Stimulated activated naive CD4-positive, alpha-beta T cell (primary cell): ENCODE measurements at regions not wholly inside any gene's neighbourhood (a gene's known extent, or its start where the extent isn't known, plus 50 kb on each side); places are given as distances from the start of the nearest gene placed in this dataset.
"Not testable (repeated sequence)": the region's sequence is repeated elsewhere in the genome, so short reads cannot be mapped to it uniquely, and the experiment has no call there.

Experiments used
- DNase-seq, 6 experiments: peaks; one replicate each; lab custom pipeline; 2025; lab: John Stamatoyannopoulos, UW

DNA sequence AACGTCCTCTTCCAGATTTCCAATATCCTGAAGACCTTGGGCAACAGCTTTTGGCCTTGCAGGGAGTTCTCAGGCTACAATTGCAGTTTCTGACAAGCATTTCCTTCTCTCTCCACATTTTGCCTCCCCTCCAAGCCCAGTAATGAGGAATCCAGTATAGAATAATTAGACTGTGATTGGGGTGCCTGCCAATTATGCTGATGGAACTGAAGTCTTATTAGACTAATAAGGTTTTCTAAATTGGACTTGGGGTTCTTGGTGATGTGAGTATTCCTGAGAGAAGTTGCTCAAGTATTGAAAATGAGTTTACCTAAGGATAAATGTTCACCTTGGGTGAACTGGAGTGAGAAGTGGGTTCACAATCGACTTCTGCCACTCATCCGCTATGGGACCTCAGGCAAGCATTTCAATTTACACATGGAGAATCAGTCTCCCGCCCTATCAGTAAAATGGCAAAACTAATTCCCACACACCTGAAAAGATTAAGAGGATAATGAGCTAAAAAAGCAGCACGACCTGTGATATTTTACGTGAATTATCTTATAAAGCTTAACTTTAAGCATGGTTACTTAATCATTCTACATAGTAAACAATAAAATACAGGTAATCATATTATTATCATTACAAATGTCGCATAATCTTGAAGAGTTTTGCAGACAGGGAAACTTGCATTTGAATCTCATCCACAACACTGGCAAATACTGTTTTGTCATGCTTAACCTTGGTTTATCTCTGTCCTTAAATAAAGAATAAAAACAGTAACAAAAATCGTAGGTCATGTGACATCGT lies 628.0 kb downstream of the TMEM114 start:
- DNase-seq: no peak

DNA sequence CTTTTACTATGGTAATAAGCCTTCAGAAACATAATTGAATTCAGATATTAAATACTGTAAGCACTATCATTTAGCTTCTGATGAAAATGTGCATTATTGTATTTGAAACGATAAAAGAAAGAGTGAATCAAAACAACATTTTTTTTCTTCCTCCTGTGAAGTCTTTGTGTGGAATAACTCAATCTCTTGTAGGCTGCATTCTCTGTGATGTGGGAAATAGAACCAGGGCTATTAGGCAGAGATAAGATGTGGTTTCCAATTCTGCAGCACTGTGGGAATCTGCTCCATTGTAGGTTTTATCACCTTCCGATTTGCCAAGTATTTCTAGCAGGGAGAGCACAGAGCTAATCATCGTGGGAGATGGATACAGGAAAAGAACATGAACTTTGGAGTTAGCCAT lies 624.5 kb downstream of the RBFOX1 start:
- no peak for DNase-seq

DNA sequence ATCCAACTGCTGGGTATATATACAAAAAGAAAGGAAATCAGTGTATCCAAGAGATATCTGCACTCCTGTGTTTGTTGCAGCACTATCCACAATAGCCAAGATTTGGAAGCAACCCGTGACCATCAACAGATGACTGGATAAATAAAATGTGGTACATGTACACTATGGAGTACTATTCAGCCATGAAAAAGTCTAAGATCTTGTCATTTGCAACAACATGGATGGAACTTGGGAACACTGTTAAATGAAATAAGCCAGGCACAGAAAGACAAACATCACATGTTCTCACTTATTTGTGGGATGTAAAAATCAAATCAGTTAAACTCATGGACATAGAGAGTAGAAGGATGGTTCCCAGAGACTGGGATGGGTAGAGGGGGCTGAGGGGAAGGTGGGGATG lies 620.7 kb downstream of the RBFOX1 start:
- no peak for DNase-seq

DNA sequence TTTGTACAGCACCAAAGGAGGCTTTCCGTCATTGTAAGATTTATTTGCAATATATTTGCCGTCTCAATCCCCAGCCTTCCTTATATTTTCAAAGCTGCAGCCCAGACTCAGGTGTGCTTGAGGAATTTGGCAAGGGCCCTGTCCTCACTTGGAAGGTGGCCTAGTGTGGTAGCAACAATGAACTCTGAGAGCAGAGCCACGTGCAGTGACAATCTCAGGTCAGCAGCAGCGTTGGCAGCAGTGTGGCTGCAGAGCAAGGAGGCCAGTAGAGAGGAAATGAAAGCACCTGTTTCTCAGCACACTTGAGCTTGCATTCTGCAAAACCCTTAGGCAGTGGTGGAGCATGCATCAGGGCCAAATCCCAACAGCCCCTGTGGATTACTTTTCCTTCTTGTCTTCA lies 613.5 kb downstream of the RBFOX1 start:
- DNase-seq: no peak

DNA sequence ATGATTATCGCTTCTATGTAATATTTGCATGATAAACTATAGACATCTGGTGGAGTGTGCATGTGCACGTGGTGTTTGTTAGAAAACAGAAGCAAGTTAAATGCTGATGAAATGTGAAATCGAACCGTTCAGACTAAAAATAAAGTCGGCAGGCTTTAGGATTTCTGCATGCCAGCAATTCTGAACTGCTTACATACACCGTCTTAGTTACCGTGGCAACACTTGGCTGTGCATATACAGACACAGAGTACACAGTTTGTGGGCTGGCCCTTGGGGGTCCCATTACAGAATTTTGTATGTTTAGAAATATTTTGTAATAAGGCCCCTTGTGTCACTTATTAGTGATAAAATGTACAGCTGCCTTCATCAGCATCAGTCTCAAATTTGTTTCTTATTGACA lies 605.5 kb downstream of the RBFOX1 start:
- DNase-seq: no peak

DNA sequence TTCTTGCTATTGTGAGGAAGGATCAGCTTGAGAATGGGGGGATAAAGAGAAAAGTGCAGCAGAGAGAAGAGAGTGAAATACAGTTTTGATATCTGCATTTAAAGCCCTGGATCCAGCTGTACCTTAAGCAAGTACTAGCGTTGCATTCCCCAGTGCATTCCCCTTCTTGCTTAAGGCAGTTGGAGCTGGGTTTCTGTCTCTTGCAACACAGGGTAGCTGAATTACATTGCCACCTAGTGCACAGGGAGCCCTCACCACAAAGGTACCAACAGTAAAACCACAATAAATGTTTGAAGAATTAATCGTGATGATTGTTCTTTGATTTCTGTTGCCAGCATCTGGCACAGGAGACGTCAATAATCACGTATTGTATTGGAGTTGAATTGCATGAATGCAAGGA lies 588.7 kb downstream of the RBFOX1 start:
- DNase-seq: no peak

DNA sequence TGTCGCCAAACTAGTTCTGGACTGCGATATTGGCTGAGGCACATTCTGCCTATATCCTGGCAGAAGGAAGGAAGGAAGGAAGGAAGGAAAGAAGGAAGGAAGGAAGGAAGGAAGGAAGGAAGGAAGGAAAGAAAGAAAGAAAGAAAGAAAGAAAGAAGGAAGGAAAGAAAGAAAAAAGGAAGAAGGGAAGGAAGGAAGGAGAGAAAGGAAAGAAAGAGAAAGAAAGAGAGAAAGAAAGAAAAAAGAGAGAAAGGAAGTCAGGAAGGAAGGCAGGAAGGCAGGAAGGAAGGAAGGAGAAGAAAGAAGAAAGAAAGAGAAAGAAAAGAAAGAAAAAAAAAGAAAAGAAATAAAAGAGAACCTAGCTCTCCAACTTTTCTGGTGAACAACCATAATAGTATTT lies 587.1 kb downstream of the RBFOX1 start:
- DNase-seq: no peak

DNA sequence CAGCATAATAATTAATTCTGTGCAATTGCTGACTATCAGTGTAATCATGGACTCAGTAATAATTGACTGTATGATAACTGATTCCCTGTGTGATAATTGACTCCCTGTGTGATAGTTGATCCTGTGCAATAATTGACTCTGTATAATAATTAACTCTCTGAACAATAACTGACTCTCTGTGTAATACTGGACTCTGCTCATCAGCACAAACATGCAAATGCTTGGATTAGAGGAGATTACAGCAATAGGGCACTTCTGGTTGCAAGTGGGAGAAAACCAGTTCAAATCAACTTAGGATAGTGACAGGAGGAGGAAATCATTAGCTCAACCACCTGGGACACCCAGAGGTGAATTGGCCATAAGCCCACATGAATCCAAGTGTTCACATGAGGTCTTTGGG lies 582.1 kb downstream of the RBFOX1 start:
- no peak for DNase-seq

DNA sequence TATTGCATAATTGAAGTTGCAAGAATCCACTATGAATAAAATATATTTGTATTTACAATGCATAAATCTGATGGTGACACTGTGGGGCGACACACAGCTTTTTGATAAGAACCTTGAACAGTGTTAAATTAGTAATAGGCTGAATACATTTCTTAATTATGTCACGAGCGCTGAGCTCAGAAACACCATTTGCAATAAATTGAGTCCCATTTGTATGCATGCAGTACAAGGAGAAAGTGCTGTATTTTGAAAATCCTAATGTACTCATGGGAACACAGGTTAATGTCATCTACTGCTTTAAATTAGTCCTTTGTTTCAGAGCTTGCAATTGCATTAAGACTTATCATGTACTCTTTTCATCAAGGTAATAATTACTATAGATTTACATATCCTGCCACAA lies 579.5 kb downstream of the RBFOX1 start:
- DNase-seq: no peak

DNA sequence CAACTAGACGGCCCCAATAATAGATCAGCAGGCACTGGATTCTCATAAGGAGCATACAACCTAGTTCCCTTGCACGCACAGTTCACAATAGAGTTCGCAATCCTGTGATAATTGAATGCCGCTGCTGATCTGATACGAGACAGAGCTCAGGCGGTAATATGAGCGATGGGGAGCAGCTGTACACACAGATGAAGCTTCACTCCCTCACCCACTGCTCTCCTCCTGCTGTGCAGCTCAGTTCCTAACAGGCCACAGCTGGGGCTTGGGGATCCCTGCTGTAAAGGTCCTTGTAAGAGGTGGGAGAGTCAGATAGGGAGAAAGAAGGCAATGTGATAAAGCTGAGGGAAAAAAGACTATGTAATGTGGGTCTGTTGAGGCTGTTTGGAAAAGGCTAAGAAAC lies 577.5 kb downstream of the RBFOX1 start:
- DNase-seq: no peak

DNA sequence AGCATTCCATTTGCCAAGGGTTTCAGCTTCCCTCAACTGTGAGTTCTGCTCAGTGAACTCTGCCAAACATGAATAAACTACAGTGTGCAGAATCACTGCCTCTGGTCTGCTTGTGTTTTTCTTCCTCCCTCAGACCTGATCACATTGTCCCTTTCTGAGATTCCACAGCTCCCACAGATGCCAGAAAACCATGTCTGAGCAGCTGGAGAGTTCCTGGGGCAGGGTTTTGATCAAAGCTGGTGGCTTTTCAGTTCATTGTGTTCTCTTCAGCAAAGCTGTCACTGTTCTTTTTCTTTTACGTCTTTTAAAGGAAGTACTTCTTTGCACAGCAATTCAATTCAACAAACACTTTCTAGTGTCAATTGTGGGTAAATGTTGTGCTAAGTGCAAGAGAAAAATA lies 555.8 kb downstream of the RBFOX1 start:
- no peak for DNase-seq

DNA sequence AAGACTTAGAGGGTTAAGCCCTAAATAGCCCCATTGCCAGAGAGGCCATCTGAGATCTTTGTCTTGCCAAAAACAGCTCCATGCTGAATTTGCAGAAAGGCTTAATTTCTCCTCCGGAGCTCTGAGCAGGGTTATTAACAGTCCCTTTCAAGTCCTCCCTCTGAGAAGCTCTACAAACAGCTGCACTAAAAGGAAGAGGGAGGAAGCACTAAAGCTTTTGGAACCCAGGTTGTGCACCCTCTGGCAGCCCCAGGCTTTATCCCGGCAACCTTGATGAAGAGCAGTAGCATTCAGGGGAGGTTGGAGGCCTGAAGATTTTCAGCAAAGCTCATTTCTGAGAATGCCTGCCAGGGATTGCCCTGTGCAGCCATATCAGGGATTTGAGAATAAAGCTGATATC lies 554.7 kb downstream of the RBFOX1 start:
- DNase-seq: no peak

DNA sequence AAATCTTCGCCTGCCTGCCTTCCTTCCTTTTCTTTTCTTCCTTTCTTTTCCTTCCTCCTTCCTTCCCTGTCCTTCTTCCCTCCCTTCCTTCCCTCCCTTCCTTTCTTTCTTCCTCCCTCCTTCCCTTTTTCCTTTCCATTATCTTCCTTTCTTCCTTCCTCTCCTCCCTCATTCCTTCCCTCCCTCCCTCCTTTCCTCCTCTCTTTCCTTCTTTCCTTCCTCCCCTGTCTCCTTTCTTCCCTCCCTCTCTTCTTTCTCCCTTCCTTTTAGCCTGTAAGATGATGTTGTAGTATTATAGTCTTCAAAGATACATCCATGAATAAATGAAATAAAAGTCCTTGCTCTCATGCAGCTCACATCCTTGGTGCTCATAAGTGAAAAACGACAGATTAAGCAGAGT lies 539.3 kb downstream of the RBFOX1 start:
- no peak for DNase-seq

DNA sequence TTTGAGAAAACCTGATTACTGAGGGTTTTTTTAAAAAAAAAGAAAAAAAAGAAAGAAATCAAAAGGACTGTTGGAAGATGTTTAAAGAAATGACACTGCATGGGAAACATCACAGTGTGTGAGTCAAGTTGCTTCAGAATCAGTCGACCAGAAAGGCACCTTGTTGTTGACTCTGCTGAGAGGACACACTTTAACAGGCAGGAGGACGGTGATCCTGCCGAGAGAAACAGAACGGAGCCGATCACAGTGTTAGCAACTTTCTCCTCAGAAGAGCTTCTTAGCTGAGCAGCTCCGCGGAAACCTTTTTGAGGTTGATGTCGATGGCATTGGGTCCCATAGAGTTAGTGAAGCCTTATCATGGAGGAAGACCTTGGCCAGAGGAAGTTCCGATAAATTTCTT lies 538.7 kb downstream of the RBFOX1 start:
- DNase-seq: no peak

DNA sequence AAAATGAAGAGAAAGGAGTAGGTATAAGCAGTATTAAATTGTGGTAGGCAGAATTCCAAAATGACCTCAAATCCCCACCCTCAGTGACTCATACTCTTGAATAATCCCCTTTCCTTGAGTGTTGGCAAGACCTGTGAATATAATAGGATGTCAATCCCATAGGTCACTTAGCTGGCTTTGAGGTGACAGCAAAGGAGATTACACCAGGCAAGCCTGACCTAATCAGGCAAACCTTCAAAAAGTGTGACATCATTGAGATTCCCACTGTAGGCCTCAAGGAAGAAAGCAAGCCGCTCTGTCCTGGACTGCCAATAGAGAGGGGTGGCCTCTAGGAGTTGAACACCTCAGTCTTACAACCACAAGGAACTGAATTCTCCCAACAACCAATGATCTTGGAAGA lies 535.2 kb downstream of the RBFOX1 start:
- no peak for DNase-seq

DNA sequence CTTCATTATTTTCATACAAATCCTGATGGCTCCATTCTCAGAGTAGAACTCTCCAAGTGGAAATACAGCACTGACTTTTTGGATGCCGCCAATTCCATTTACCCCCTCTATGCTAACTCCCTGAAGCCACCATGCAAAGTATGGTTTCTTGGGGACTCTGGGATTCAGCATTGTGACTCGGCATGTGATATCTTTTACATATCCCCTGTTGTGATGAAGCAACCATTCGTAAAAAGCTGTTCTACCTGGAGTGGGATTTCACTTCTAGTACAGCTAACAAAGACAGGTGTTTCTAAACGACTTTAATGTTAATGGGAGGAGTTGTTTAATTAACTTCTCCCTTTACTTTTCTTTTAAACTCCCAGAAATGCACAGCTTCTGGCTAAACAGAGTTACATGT lies 533.5 kb downstream of the RBFOX1 start:
- no peak for DNase-seq

DNA sequence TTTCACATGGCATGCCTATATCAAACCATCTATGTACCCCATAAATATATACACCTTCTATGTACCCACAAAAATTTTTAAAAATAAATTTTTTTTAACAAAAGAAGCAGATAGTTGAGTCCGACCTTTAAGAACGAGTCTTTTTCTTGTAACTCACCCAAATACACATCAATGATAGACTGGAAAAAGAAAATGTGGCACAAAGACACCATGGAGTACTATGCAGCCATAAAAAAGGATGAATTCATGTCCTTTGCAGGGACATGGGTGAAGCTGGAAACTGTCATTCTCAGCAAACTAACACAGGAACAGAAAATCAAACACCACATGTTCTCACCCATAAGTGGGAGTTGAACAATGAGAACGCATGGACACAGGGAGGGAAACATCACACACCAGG lies 532.7 kb downstream of the RBFOX1 start:
- not testable (repeated sequence) for DNase-seq

DNA sequence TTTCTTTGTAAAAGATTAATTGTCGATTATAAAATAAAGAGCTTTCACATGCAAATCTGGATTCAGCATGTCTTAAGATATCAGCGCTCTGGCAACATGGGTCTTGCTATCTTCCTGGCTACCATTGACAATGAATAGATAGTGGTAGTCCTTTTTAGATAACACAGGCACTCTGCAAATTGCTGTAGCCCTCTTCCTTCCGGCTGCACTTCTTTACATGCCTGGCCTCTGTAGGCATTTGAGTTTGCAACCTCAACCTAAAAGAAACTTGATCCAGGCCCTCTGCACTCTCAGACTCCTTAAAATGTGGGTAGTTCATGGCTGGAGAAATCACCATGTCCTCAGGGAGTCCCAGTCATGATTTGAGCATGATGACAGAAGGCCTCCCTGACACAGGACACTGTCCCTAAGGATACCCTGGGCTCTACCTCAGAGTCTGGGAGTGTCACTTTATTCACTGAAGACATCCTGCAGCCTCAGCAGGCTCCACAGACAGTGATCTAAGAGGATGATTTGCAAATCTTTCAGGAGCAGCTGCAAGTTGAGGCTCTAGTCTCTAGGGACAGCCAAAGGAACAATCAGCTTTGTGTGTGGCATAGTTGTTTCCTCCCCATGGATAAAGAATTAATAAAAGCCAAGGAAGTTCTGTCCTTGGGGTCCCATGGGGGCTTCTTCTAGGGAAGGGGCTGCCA lies 529.4 kb downstream of the RBFOX1 start:
- no peak for DNase-seq

DNA sequence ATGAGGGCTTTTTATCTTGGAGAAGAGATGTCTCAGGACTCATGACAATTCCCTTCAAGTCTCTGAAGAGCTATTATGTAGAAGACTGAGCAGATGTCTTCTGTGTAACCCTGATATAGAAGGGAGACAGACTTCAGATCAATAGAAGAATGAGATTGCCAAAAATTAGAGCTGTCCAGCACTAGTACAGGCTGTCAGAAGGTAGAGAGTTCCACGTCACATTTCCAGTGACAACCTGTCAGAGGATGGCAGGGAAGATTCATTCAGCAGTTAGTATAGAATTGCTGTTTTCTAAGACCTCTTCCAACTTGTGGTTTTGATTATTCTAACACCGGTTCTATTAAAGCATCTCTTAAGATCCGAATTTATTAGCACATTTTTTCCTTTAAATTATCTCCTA lies 520.6 kb downstream of the RBFOX1 start:
- DNase-seq: no peak

DNA sequence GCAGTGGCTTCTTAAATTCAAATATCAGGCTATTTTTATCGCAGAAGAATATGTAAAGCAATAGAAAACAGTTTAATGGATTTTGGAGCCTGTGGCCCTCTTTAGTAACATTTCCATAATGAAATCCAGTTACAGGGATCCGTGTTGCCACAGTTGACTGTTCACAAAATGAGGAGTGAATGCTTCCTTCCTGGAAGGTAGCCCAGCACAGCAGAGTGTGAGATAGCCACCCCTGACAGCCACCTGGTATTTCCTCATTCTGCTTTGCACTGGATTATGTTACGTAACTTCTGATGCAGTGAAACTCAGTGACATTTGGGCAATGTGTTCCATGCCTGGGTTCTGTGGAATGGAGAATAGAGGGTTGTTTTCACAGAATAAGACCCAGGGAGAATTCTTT lies 517.2 kb downstream of the RBFOX1 start:
- no peak for DNase-seq

DNA sequence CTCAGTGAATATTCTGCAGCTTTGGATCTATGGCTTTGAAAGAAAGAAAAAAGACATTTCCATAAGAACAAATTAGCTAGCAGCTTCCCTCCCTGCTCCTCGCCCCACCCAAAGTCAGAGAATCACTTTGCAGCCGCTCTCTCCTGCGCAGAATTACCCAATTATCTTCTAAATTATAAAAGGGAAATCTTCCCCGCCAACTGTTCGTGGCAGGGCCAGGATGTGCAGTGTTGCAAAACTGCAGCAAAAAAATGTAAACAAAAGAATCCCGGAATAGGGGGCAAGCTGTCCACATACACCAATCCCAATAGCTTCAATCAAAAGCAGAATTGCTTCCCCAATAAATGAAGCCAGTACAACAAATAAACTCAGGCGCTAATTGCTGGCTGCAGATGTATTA lies 510.6 kb downstream of the RBFOX1 start:
- DNase-seq: no peak

DNA sequence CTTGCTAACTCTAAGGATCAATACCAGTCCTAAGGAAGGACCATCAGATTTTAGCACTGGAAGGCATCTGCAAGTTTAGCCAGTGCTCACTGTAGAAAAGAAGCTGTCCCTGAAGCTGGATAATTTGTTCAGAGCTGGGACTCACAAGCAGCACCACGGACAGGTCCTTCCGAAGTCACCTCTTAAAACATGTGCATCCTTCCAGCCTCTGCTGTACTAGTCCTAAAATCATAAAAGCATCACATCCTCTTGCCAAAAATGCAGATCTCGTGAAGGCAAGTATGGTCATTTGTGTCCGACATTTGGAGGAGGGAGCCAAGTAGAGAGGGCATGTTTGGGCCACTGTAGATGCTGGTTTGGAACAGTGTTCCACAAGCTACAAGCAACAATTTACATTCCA lies 506.9 kb downstream of the RBFOX1 start:
- no peak for DNase-seq

DNA sequence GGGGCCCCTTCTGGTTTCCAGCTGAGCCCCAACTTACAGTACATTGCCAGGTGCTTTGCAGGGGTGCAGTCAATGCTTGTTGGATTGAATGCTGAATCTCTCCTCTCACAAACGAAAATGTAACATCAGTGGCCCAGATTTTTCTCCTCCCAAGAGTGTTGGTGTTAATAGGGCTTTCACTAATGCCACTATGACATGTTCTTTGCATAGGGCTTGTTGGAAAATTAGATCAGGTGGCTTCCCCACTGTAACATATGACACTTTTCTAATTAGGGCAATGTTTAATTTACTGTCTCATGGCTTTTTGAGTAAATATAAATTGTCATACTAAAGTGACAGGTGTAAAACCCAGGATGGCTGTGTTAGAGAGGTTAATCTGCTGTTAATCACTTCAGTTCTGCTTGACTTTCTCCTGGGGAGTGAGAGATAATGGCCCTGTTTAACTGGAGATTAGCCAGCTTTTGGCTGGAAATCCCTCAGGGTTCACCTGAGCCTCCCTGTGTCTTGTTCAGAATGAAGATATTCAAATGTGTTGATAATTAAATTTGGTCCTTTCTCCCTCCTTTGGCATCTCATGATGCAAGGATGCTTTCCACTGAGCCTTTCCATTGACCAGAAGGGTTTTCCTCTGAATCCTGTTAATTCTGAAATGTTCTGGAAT lies 502.3 kb downstream of the RBFOX1 start:
- no peak for DNase-seq
